MCF 10A (cell line): ENCODE measurements at regions not wholly inside any gene's neighbourhood (a gene's known extent, or its start where the extent isn't known, plus 50 kb on each side); places are given as distances from the start of the nearest gene placed in this dataset.

Source experiments
- BruUV-seq: library from RNA; stranded (reverse); fragments of 400-500 nt; replicated peaks from 2 replicates; lab custom pipeline; 2021; lab: Mats Ljungman, UMichigan
- CTCF ChIA-PET: fragments of 300-600 bp; sonication (Branson Sonifier 250); formaldehyde crosslinking; extraction: SDS; loops from one replicate; lab custom pipeline; 2021; ENCODE audit warnings: antibody characterized with exemption, inconsistent platforms; lab: Yijun Ruan, JAX
- POLR2A ChIA-PET: fragments of 300-600, 350-650 bp; sonication (Branson Sonifier 250); formaldehyde crosslinking; extraction: SDS; loops from one replicate; lab custom pipeline; 2020; ENCODE audit warnings: antibody characterized with exemption, inconsistent platforms; lab: Yijun Ruan, JAX
- DNase-seq: peaks from one replicate; pipeline ENCODE4 v3.0.0-alpha.2; 2018; ENCODE audit not compliant: unreplicated experiment
- H3K27ac Mint-ChIP-seq: one replicate; pipeline ENCODE4 v1.8.0; 2022; ENCODE audit warnings: mild to moderate bottlenecking, low read depth, mixed read lengths; ENCODE audit not compliant: unreplicated experiment
- H3K27me3 Mint-ChIP-seq: one replicate; pipeline ENCODE4 v1.8.0; 2022; ENCODE audit warnings: mixed read lengths; ENCODE audit not compliant: insufficient read depth, unreplicated experiment
- H3K36me3 Mint-ChIP-seq: one replicate; pipeline ENCODE4 v1.8.0; 2022; ENCODE audit warnings: mild to moderate bottlenecking, moderate library complexity, mixed read lengths; ENCODE audit not compliant: insufficient read depth, unreplicated experiment
- H3K4me1 Mint-ChIP-seq: one replicate; pipeline ENCODE4 v1.8.0; 2022; ENCODE audit warnings: mixed read lengths; ENCODE audit not compliant: insufficient read depth, unreplicated experiment
- H3K4me3 Mint-ChIP-seq: one replicate; pipeline ENCODE4 v1.8.0; 2022; ENCODE audit warnings: mild to moderate bottlenecking, moderate library complexity, mixed read lengths; ENCODE audit not compliant: unreplicated experiment
- H3K9me3 Mint-ChIP-seq: one replicate; pipeline ENCODE4 v1.8.0; 2022; ENCODE audit warnings: mixed read lengths; ENCODE audit not compliant: unreplicated experiment
- CTCF ChIP-seq: fragments of 200-600 bp; IDR thresholded peaks from one replicate; pipeline ENCODE4 v1.8.0; 2022; ENCODE audit warnings: antibody characterized with exemption, mild to moderate bottlenecking; ENCODE audit not compliant: unreplicated experiment
- intact Hi-C: fragments of 100-400 bp; cut with micrococcal nuclease; formaldehyde crosslinking; loops from 2 replicates; pipeline ENCODE4 v1.14.1; 2022

GRCh38 chr18:52275817-52276216, 64.2 kb upstream of the DCC start:
- DNase-seq, result no peak
- ChIA-PET CTCF (interaction anchor here (1.1 kb wide), 1 partner anchor 13 kb away, joined by 3 read pairs; no protein-coding TSS in a partner anchor), POLR2A (interaction anchor here (0.7 kb wide), 1 partner anchor 757 kb away, joined by 3 read pairs; no protein-coding TSS in a partner anchor)
- Mint-ChIP-seq H3K36me3 (no peaks in the 10 kb centered on the region), H3K4me3 (no peak overlapping the region), H3K9me3 (no peaks in the 10 kb centered on the region), H3K4me1 (no peaks in the 10 kb centered on the region), H3K27me3 (no peaks in the 10 kb centered on the region), H3K27ac (no peak overlapping the region)
- intact Hi-C loops, result no loop called here
- no peak for TF ChIP-seq CTCF
- no TSS peak for BruUV-seq

GRCh38 chr18:52277785-52278184, 62.2 kb upstream of the DCC start:
- H3K27ac Mint-ChIP-seq, result no peak overlapping the region
- no peak overlapping the region for H3K4me3 Mint-ChIP-seq
- no peaks in the 10 kb centered on the region for H3K4me1 Mint-ChIP-seq
- BruUV-seq, result no TSS peak
- no peak for TF ChIP-seq CTCF
- ChIA-PET CTCF (interaction anchor here (0.6 kb wide), 1 partner anchor 1814 kb away, joined by 3 read pairs; no protein-coding TSS in a partner anchor), POLR2A (no interaction called here)
- no peaks in the 10 kb centered on the region for H3K36me3 Mint-ChIP-seq
- H3K27me3 Mint-ChIP-seq, result no peaks in the 10 kb centered on the region
- no peaks in the 10 kb centered on the region for H3K9me3 Mint-ChIP-seq
- intact Hi-C loops, result no loop called here
- no peak for DNase-seq

GRCh38 chr18:52278191-52278590, 61.8 kb upstream of the DCC start:
- Mint-ChIP-seq H3K27me3 (no peaks in the 10 kb centered on the region), H3K36me3 (no peaks in the 10 kb centered on the region), H3K4me1 (no peaks in the 10 kb centered on the region), H3K27ac (no peak overlapping the region), H3K9me3 (no peaks in the 10 kb centered on the region), H3K4me3 (no peak overlapping the region)
- CTCF ChIA-PET, result interaction anchor here (0.6 kb wide), 1 partner anchor 1813 kb away, joined by 3 read pairs; no protein-coding TSS in a partner anchor
- no TSS peak for BruUV-seq
- DNase-seq, result no peak
- POLR2A ChIA-PET, result no interaction called here
- no peak for TF ChIP-seq CTCF
- intact Hi-C loops, result no loop called here

GRCh38 chr18:52280702-52281101, 59.3 kb upstream of the DCC start:
- intact Hi-C loops, result no loop called here
- Mint-ChIP-seq H3K9me3 (no peaks in the 10 kb centered on the region), H3K27ac (no peak overlapping the region), H3K36me3 (no peaks in the 10 kb centered on the region), H3K4me3 (no peak overlapping the region), H3K27me3 (no peaks in the 10 kb centered on the region), H3K4me1 (no peaks in the 10 kb centered on the region)
- no peak for TF ChIP-seq CTCF
- ChIA-PET CTCF (interaction anchor here (0.6 to 1.2 kb wide), 6 partner anchors 170 to 1589 kb away, joined by 3 read pairs; no protein-coding TSS in a partner anchor), POLR2A (interaction anchor here (0.6 kb wide), 1 partner anchor 416 kb away, joined by 3 read pairs; no protein-coding TSS in a partner anchor)
- BruUV-seq, result no TSS peak
- no peak for DNase-seq
